Panc1 (cell line): ENCODE measurements at regions not wholly inside any gene's neighbourhood (a gene's known extent, or its start where the extent isn't known, plus 50 kb on each side); places are given as distances from the start of the nearest gene placed in this dataset.
A peak's percentile ranks its signal among the peaks of the same experiment; 100 is the strongest.

ENCODE experiments used
- ATAC-seq: fragments of 200-7000 bp; cut with Tn5 transposase; 2 replicates; pipeline ENCODE4 v1.9.1; 2020; ENCODE audit warnings: mild to moderate bottlenecking, moderate library complexity
- BruUV-seq: library from RNA; stranded (reverse); fragments of 400-500 nt; replicated peaks from 2 replicates; lab custom pipeline; 2021; lab: Mats Ljungman, UMichigan
- CTCF ChIA-PET: fragments of 300-600 bp; sonication (Branson Sonifier 250); formaldehyde crosslinking; loops from one replicate; lab custom pipeline; 2022; ENCODE audit warnings: antibody characterized with exemption; lab: Charles Lee
- POLR2A ChIA-PET: fragments of 300-600 bp; sonication (Branson Sonifier 250); formaldehyde crosslinking; loops from one replicate; lab custom pipeline; 2022; ENCODE audit warnings: antibody characterized with exemption; lab: Charles Lee
- DNase-seq: peaks from one replicate; pipeline ENCODE4 v3.0.0-alpha.2; 2010; ENCODE audit warnings: low read depth, low spot score
- H3K27ac ChIP-seq: 2 replicates; pipeline ENCODE4 v1.5.1; 2011; ENCODE audit warnings: mild to moderate bottlenecking, low read length, inconsistent platforms
- H3K27me3 ChIP-seq: fragments of 200-500 bp; sonication (Bioruptor generic); 2 replicates; pipeline ENCODE4 v1.6.0; 2014; ENCODE audit warnings: low read length, inconsistent platforms; ENCODE audit not compliant: control insufficient read depth, insufficient read depth
- H3K36me3 ChIP-seq: fragments of 200-500 bp; sonication (Bioruptor generic); 2 replicates; pipeline ENCODE4 v1.5.1; 2014; ENCODE audit warnings: inconsistent platforms, mild to moderate bottlenecking, low read length, moderate library complexity; ENCODE audit not compliant: control insufficient read depth, insufficient read depth
- H3K4me1 ChIP-seq: 2 replicates; pipeline ENCODE4 v1.5.1; 2011; ENCODE audit warnings: inconsistent platforms, mild to moderate bottlenecking, low read length, moderate library complexity; ENCODE audit not compliant: control insufficient read depth, insufficient read depth
- H3K4me3 ChIP-seq, 2 experiments: 2 replicates each; pipeline ENCODE4 v1.5.1; 2011 to 2012; ENCODE audit warnings: low read depth in 2 of 2, low read length in 2 of 2, mild to moderate bottlenecking in 2 of 2, inconsistent platforms in 1 of 2, moderate library complexity in 1 of 2
- H3K9me3 ChIP-seq: fragments of 200-500 bp; sonication (Bioruptor generic); 2 replicates; pipeline ENCODE4 v1.5.1; 2014; ENCODE audit warnings: low read depth, mild to moderate bottlenecking, inconsistent platforms, low read length, moderate library complexity; ENCODE audit not compliant: control insufficient read depth, insufficient read depth
- POLR2AphosphoS5 ChIP-seq: IDR thresholded peaks from 2 replicates; pipeline ENCODE4 v1.6.1; 2012; ENCODE audit warnings: mild to moderate bottlenecking, low read depth, low read length, moderate library complexity
- SIN3A ChIP-seq: IDR thresholded peaks from 2 replicates; pipeline ENCODE4 v1.6.1; 2012; ENCODE audit warnings: low read depth, mild to moderate bottlenecking, low read length, moderate library complexity, borderline replicate concordance; ENCODE audit not compliant: insufficient read depth
- TCF7L2 ChIP-seq: IDR thresholded peaks from 2 replicates; pipeline ENCODE4 v1.6.1; 2011; ENCODE audit warnings: mild to moderate bottlenecking, low read depth, low read length, inconsistent platforms
- in situ Hi-C: cut with HindIII; loops from 2 replicates; pipeline ENCODE4 v1.10.0; 2016; ENCODE audit warnings: low sequenced_read_pairs, low pct_unique_long_range_greater_than_20kb
- intact Hi-C: fragments of 100-400 bp; cut with micrococcal nuclease; formaldehyde crosslinking; loops from one replicate; pipeline ENCODE4 v1.10.0; 2022; ENCODE audit not compliant: unreplicated experiment
- TF ChIP-seq, protein P1 (sequence below): fragments of 450-650 bp; IDR thresholded peaks from 2 replicates; pipeline ENCODE4 v1.5.1; 2017; ENCODE audit warnings: mild to moderate bottlenecking
- TF ChIP-seq, protein P2 (sequence below), 2 experiments: IDR thresholded peaks; 2 replicates each; pipeline ENCODE4 v1.6.1; 2011 to 2012; ENCODE audit warnings: low read depth in 2 of 2, control low read depth in 1 of 2, low read length in 1 of 2, mild to moderate bottlenecking in 1 of 2, moderate library complexity in 1 of 2; ENCODE audit not compliant: insufficient read depth in 1 of 2

DNA sequence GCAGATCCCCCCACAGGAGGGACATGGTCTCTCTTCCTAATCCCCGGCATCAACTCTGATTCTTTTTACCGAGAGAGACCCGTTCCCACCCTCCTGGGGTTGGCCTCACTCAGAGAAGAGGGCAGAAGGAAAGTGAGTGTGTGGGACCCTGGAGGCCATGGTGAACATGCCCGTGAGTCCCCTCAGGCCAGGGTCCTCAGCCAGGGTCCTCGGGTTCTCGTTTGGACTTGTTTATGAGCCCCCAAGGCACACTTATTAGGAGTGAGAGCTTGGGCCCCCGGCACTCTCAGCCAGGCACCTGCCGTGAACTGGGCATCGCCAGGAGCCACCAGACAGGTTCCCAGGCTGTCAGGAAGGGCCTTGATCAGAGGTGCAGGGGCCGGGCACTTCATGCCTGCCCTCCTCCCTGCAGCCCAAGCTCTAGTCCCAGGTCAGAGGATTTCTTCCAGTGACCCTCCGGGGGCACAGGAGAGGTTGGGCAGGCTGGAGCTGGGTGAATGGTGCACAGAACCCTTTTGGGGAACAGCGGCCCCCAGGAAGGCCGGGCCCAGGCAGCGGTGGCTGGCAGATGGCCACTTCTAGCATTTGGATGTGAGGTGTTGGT, 122.6 kb downstream of the CRYAA start:
- H3K9me3 ChIP-seq = no peaks in the 10 kb centered on the region
- no peak overlapping the region for H3K27ac ChIP-seq
- ChIA-PET POLR2A (no interaction called here), CTCF (interaction anchor here (0.6 kb wide), 1 partner anchor 52 kb away, joined by 4 read pairs; no protein-coding TSS in a partner anchor)
- no peaks in the 10 kb centered on the region for H3K27me3 ChIP-seq
- DNase-seq (no peak), ATAC-seq (no peak)
- no TSS peak for BruUV-seq
- no peak for TF ChIP-seq POLR2AphosphoS5
- TF ChIP-seq TCF7L2 = no peak
- TF ChIP-seq SIN3A = no peak
- TF ChIP-seq, protein P1, sequence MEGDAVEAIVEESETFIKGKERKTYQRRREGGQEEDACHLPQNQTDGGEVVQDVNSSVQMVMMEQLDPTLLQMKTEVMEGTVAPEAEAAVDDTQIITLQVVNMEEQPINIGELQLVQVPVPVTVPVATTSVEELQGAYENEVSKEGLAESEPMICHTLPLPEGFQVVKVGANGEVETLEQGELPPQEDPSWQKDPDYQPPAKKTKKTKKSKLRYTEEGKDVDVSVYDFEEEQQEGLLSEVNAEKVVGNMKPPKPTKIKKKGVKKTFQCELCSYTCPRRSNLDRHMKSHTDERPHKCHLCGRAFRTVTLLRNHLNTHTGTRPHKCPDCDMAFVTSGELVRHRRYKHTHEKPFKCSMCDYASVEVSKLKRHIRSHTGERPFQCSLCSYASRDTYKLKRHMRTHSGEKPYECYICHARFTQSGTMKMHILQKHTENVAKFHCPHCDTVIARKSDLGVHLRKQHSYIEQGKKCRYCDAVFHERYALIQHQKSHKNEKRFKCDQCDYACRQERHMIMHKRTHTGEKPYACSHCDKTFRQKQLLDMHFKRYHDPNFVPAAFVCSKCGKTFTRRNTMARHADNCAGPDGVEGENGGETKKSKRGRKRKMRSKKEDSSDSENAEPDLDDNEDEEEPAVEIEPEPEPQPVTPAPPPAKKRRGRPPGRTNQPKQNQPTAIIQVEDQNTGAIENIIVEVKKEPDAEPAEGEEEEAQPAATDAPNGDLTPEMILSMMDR = no peak
- TF ChIP-seq, protein P2, sequence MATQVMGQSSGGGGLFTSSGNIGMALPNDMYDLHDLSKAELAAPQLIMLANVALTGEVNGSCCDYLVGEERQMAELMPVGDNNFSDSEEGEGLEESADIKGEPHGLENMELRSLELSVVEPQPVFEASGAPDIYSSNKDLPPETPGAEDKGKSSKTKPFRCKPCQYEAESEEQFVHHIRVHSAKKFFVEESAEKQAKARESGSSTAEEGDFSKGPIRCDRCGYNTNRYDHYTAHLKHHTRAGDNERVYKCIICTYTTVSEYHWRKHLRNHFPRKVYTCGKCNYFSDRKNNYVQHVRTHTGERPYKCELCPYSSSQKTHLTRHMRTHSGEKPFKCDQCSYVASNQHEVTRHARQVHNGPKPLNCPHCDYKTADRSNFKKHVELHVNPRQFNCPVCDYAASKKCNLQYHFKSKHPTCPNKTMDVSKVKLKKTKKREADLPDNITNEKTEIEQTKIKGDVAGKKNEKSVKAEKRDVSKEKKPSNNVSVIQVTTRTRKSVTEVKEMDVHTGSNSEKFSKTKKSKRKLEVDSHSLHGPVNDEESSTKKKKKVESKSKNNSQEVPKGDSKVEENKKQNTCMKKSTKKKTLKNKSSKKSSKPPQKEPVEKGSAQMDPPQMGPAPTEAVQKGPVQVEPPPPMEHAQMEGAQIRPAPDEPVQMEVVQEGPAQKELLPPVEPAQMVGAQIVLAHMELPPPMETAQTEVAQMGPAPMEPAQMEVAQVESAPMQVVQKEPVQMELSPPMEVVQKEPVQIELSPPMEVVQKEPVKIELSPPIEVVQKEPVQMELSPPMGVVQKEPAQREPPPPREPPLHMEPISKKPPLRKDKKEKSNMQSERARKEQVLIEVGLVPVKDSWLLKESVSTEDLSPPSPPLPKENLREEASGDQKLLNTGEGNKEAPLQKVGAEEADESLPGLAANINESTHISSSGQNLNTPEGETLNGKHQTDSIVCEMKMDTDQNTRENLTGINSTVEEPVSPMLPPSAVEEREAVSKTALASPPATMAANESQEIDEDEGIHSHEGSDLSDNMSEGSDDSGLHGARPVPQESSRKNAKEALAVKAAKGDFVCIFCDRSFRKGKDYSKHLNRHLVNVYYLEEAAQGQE (IDR thresholded peaks at IDR 0.05; ENCODE audit: insufficient read depth in 1 of 2, low read depth in 2 of 2, low read length in 1 of 2) = no peak
- no peak overlapping the region for H3K4me3 ChIP-seq
- intact Hi-C loops (no loop called here), in situ Hi-C loops (no loop called here)
- no peaks in the 10 kb centered on the region for H3K36me3 ChIP-seq
- H3K4me1 ChIP-seq = peaks cover 13% of the 10 kb centered on the region

DNA sequence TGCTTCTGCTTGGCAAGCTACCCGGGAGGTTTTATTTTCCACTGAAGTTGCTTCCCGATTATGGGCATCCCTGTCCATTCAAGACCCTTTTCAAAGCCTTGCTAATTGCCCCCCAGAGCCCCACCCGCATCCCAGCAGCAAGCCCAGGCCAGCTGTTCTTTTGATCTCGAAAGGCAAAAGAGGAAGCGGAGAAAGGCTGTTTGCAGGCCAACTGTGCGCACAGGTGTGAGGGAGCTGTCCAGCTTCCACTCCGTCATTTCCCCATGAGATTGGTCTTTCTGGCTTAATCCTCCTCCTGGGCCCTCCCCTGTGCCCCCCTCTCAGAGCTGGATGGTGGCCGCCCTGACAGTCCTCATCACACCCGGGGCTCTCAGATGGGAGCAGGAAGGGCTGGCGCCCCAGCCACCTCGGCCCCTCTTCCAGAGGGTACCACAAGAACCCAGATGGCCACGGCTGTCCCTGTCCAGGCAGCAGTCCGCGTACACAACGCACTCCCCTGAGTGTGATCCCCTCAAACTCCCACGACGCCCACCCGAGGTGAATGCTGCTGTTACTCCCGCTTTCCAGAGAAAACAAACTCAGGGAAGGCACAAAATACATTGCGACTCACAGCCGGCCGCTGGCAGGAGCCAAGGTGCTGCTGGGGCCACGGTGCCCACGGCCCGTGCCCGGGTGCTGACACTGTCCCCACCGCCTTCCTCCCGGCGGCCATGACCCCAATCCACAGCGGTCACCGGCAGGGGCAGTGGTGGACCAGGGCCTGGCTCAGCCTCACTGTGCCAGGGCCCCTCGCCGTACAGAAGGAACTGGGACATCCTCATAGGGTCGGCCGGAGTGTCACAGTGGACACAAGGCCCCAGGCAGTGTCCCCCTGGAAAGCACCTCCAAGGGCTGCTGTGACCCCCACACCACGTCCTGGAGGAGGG, 121.9 kb downstream of the CRYAA start:
- ChIA-PET CTCF (interaction anchor here (0.6 kb wide), 1 partner anchor 53 kb away, joined by 4 read pairs; no protein-coding TSS in a partner anchor), POLR2A (no interaction called here)
- H3K27me3 ChIP-seq = no peaks in the 10 kb centered on the region
- no peaks in the 10 kb centered on the region for H3K9me3 ChIP-seq
- no peak overlapping the region for H3K4me3 ChIP-seq
- no TSS peak for BruUV-seq
- H3K27ac ChIP-seq = no peak overlapping the region
- intact Hi-C loops (no loop called here), in situ Hi-C loops (no loop called here)
- H3K4me1 ChIP-seq = peaks cover 13% of the 10 kb centered on the region
- DNase-seq (no peak), ATAC-seq (no peak)
- no peaks in the 10 kb centered on the region for H3K36me3 ChIP-seq
- TF ChIP-seq SIN3A = no peak
- TF ChIP-seq, protein P2 (IDR thresholded peaks at IDR 0.05; ENCODE audit: insufficient read depth in 1 of 2, low read depth in 2 of 2, low read length in 1 of 2) = peak; percentile 65 to 76
